Frontal cortex (tissue), 3 donors: ENCODE measurements at regions not wholly inside any gene's neighbourhood (a gene's known extent, or its start where the extent isn't known, plus 50 kb on each side); places are given as distances from the start of the nearest gene placed in this dataset.

Source experiments
- DNase-seq, 2 donors: peaks; one replicate each; pipeline ENCODE4 v3.0.0; 2012; ENCODE audit warnings: low spot score in 2 of 2
- FAIRE-seq: peaks from 2 replicates; lab custom pipeline; 2012; peaks lifted over from hg19 to GRCh38; lab: Jason Lieb, UNC
- donor health status: control.
- donor health status: control.
- donor health status: control.

DNA sequence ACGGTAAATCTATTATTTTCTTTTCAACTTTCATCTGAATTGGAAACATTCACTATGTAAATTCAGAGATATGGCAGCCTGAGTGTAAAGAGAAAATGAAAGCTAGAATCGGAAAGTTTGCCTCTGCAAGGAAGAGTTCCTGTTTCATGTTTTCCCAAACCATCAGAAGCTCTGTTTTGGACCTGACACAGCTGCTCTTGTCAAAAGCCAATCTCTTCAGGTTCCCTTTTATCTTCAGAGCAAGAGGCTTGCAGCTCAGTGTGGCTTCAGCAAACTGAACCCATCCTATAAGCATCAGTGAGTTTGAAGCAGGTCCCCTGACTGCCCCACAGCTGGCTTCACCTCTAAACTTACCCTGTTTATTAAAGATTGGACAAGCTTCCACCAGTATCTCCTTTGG is 1099.7 kb downstream of the DTWD2 start:
- FAIRE-seq, result no peak
- DNase-seq, result peak in 1 of 2 donors; percentile 1

DNA sequence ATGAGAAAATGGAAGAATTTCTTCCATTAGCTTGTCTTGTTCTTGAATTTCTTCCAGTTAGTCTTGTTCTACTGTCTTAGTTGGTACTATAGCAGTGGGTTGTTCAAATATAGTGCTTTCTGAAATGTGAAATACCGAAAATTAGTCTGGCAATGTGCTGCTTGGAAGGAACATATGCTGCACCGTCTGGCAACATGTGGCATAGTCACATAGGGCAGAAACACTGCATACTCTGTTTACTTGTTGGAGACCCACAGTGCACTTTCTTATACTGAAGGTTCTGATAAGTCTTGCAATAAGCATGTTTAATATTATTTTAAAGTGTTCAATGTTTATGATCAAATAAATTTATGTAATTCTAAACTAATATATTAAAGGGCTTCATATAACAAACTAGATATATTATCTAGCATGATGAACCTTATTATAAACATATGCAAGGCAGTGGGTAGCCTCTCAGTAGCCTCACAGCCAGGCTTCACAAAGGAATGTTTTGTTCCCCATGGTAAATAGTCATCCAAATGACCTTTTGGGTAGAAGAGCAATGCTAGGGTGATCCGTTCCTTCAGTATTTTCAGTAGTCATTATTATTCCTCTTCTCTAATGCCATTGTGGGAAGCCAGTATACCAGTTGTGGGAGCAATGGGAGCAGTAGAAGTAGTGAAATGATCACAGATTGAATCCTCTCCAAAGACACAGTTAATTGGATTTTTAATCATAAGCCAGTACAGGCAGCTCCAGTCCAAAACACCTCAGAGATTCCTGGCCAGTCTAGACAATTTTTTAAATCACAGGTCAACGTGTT is 1106.7 kb downstream of the DTWD2 start:
- FAIRE-seq, result no peak
- no peak for DNase-seq

DNA sequence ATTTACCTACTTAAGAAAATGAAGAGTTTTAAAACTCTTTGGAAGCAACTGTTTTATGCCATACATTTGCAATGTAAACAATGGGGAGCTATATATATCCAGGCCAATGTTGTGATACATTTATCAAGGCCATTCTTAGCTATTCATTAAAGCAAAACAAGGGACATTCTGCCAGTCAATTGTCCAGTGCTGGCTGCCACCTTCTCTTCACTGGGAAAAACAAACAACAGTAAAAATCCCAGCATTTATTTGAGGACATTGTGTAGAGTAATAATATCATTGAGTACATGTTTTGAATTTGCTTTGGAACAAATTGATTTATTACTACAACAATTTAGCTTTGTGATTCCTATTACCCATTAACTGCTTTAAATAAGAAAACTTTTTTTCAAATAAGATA is 1107.4 kb downstream of the DTWD2 start:
- FAIRE-seq, result no peak
- no peak for DNase-seq

DNA sequence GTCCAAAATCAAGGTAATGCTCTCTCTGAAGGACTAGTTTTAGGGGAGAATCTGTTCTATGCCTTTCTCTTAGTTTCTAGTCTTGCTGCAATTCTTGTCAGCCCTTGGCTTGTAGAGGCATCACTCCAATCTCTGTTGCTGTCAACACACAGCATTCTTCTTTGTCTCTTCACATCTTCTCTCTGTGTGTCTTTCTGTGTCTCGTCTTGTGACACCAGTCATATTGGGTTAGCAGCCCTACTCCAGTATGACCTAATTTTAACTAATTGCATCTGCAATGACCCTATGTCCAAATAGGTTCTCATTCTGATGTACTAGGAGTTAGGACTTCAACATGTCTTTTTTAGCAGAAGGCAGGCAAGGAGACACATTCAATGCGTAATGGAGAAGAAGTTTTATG is 1110.6 kb downstream of the DTWD2 start:
- FAIRE-seq (no peak), DNase-seq (no peak)

DNA sequence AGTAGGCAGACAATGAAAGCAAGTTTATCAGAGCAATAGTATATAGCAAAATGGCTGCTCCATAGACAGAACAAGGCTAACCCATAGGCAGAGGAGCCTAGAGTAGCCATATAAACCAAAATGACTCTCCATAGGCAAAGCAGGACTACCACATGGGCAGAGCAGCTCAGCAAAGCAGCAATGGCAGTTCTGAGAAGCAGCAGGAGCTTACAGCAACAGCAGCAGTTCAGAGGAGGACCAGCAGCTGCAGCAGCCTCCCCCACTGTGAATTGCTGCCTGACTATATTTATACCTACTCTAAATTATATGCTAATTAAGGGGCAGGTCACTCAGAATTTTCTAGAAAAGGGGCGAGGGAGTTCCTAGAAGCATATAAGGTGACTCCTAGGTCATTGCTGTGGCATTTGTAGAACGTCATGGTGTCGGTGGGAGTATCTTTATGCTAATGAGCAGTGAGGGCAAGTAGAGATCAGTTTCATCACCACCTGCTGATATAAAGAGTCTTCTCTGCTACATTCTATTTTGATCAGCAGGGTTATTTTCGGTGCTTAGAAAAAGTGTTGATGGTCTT is 1115.5 kb downstream of the DTWD2 start:
- DNase-seq, result no peak
- no peak for FAIRE-seq

DNA sequence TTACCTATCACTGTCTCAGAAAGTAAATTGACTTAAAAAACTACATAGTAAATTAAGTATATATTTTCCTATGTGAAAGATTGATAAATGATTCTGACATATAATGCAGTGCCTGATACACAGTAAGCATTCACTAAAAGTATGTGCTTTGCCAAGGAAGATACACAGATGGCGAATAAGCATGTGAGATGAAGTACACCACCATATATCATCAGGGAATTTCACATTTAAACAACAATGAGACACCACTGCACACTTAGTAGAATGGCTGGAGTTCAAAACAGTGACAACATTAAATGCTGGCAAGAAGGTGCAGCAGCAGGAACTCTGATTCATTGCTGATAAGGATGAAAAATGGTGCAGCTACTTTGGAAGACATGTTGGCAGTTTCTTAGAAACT is 1118.8 kb downstream of the DTWD2 start:
- FAIRE-seq, result no peak
- DNase-seq, result no peak

DNA sequence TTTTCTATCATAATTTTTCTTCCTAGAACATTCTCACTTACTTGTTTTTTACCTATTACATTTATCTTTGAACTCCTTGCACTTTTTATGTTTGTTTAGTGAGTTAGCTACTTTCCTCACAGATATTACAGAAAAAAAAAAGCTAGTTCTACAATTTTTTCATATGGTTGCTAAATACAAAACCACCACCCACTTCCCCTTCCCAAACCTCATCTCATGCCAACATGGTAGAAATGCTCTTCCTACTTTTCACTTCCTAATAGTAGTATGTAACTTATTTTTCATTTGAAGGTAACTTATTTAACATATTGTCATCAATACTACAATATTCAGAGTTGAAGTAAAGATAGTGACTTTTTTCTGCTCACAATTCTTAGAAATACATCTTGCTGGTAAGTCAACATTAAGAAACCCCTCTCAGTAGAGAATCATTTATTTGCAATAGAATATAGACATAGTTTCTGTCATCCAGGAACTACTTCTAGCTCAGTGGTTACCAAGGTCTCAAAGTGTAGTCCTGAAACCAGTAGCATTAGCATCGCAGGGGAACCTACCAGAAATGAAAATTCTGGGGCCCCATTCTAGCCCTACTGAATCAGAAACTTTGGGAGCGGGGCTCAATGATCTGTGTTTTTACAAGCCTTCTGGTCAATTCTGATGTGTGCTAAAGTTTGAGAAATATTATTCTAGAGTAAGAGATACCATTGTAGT is 1124.6 kb downstream of the DTWD2 start:
- FAIRE-seq, result no peak

DNA sequence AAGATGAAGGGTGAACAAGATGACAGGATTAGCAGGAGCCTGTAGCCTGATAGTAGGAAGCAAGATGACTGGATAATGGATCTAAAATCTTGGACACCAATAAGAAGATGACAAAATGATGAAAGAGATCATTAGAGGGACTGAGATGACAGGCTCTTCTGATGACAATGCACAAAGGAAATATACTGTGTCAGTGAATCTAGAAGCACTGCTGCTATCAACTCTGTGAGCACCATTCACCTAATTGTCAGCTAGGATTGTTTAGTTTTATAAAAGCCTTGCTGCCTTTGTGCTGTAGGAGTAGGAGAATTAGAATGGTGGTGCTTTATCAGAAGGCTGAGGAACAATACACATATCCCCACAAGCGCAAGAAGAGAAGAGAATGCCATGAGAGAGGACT is 1127.8 kb downstream of the DTWD2 start:
- FAIRE-seq (no peak), DNase-seq (no peak)

More for the DNA sequence above, 1124.6 kb downstream of the DTWD2 start:
- DNase-seq, result no peak

DNA sequence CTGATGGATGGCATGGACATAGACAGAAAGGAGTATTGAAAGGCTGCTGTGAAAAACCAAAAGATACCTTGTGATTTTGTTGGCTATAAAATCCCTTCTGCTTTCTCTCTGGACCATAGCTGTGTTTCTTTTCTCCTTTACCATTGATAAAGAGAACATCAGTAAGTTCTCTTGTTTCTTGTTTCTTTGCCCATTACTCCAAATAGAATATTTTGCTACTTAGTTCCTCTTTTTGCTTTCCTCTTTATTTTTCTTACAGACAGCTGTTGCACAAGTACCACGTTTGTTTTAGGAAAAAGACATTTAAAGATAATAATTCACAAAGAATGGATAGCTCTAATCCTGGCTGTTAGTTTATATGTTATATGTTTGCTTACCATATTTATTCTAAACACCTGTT is 1129.2 kb downstream of the DTWD2 start:
- DNase-seq (no peak), FAIRE-seq (no peak)

DNA sequence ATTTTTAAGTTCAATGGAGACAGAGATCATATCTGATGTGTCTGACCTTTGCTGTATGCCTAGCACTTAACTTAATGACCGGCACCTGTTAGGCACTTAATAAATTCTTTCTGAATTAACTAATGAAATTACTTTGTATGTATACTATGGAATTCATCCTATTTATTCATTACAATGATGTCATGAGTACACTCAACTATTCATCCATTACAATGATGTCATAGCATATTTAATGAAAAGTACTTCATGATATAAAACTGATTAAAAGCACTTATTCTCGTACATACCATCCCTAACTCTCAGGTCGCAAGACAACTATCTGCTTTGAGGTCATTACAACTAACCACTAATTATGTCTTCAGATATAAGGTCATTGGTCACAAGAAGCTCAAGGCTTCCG is 1131.6 kb downstream of the DTWD2 start:
- FAIRE-seq (no peak), DNase-seq (no peak)

DNA sequence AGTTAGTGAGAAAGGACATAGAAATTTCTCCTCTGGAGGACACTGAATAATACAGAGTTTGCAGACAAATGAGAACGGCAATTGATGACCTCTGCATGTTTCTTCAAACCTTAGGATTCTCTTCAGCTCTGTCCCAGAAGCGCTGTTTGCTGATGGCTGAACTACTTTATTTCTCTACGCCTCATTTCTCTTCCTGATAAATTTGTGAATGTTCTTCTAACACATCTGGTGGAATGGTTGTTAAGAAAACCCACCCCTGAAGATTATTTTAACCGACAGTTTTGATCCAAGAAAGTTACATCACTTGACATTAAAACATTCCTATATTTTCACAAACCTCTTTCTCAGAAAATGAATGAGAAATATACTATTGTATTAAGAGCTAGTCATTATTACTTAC is 1150.6 kb downstream of the DTWD2 start:
- DNase-seq (no peak), FAIRE-seq (no peak)

DNA sequence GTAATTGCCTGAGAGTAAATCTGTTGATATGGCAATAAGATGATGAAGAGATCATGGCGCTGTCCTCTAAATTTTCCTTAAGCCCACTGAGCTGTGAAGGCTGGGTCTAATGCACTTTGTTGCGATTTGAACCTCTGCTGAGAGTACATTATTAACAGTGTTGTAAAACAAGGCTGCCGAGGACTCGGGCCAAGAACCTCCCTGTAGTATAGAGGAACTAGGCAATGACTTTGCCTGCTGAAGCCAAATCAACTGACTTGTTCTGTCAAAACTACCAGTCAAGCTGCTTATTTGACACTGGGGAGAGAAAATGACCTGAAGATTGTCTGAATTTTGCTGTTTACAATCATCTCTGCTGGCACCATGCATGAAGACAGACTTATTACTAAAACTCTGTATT is 1154.7 kb downstream of the DTWD2 start:
- FAIRE-seq (no peak), DNase-seq (no peak)

DNA sequence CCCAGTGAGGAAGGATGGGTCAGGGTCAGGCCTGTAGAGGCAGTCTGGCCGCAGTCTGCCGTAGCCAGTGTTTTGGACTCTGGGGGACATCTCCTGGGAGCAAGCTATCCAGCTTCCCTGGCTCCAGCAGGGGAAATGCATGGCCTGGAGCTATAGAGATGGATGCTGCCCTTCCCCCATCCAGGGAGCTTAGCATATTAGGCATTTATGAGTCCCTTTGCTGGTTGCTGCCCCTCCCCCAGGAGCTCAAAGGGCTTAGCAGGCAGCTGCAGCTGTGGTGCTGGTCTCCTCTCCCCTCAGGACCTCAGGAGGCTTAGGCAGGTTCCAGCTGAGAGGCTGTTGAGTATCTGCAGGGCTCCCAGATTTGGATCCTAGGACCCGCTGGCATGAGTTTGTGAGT is 1158.7 kb downstream of the DTWD2 start:
- no peak for DNase-seq
- no peak for FAIRE-seq

DNA sequence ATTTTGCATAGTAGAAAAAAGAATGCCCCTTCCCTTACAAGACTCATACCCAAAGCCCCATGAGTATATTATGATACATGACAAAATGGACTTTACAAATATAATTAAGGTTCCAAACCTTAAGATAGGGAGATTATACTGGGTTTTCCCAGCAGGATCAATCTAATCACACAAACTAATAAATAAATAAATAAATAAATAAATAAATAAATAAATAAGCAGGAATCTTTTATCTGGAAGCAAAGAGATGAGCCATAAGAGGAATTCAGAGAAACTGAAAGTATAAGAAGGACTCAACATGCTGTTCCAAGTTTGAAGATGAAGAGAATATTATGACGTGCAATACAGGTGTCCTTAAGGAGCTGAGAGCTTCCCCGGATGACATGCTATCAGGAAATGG is 1174.5 kb downstream of the DTWD2 start:
- no peak for FAIRE-seq
- no peak for DNase-seq

DNA sequence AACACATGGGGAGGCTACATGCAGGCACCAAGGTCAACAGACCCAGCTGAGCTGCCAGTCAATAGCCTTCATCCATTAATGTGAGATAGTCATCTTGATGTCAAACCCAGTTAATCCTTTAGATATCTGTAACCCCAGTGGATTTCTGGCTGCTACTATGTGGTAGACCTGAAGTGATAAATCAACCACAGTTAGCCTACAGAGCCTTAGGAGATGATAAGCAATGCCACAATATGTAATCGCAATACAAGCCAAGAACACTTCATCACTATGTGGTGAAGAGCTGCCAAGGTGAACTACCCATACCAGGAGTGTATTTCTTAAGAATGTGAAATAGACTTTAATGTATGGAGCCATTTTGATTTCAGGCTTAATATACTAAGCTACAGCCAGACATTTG is 1175.5 kb downstream of the DTWD2 start:
- no peak for FAIRE-seq
- DNase-seq, result no peak

DNA sequence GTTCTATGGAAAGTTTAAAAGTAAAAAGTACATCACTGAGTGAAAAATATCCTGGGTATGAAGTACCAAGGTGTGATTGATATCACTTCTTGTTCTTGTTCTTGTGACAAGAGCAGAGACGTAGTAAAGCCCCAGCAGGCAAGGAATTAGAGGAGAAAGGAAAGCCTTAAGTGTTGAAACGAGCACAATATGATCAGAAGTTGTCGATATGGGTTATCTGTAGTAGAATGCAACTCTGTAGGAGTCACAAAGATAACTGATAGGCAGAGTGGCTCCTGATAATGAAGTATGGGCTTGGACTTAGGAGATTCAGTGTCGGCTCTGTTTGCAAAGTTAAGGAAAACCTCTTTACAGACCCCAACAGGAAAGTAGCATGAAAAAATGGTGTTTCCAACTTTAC is 1179.1 kb downstream of the DTWD2 start:
- FAIRE-seq, result no peak
- DNase-seq, result no peak

DNA sequence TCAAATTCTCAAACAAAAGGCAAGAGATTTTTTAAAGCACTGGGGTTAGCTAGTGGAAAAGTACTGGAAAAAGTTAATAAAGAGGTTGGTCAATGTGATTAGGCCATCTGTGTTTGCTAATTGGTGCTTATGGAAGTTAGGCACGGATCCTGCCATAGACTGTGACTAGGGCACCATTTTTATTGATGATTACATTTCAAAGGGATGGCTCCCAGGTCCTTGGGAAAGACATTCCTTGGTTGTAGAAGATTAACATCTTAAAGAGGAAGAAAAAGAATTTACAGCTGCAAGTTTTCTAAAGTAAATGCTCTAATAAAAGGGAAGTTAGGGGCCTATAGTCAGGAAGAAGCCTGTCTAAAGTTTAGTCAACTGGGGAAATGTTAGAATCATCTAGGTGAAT is 1183.3 kb downstream of the DTWD2 start:
- DNase-seq, result no peak
- FAIRE-seq, result no peak

DNA sequence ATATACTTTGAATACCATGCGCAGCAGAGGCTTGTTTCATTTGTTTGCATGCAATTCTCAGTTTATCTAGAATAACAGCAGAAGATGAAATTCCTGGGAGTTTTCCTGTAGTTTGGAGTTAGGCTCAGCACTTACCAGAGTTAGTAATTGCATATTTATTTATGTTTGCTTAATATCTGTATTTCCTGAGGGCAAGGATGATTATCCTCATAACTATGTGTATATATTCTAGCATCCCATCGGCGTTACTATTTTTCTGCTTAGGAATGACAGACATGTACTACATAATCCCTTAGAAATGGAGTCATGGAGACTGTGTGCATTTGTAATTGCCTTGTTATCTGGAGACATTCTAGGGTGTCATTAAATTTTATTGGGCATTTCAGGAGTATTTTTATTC is 1184.8 kb downstream of the DTWD2 start:
- DNase-seq (no peak), FAIRE-seq (no peak)

DNA sequence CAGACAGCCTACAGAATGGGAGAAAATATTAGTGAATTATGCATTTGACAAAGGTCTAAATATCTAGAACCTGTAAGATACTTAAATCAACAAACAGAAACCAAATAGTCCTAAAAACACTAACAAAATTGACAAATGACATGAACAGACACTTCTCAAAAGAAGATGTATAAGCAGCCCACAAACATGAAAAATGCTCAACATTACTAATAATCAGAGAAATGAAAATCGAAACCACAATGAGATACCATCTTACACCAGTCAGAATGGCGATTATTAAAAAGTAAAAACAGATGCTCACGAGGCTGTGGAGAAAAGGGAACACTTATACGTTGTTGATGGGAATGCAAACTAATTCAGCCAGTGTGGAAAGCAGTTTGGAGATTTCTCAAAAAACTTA is 1186.8 kb downstream of the DTWD2 start:
- FAIRE-seq, result no peak
- DNase-seq, result no peak

DNA sequence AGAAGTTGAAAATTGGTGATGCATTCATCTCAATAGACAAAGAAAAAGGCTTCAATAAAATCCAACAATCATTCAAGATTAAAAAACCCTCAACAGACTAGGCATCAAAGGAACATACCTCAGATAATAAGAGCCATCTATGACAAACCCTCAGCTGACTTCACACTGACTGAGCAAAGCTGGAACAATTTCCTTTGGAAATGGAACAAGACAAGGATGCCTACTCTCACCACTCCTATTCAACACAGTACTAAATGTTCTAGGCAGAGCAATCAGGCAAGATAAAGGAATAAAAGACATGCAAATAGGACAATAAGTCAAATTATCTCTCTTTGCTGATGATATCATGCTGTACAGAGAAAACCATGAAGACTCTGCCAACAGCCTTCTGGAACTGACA is 1188.1 kb downstream of the DTWD2 start:
- no peak for FAIRE-seq
- DNase-seq, result no peak

DNA sequence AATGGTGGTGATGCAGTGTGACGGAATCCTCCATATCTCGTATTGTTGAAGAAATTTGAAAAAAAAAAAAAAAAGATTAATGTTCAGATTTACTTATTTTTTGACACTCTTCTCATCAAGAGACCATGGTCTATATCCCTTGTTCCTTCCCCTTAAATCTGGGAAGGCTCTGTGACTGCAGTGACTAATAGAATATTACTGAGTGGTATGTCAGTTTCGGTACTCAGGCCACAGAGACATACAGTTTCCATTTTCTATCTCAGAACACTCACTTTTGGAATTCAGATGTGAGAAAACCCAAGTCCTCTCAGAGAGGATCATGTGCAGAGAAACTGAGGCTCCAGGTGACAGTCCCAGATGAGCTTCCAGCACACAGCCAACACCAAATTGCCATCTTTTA is 1193.5 kb downstream of the DTWD2 start:
- no peak for DNase-seq
- FAIRE-seq, result no peak
